ENCODE measurements at regions not wholly inside any gene's neighbourhood (a gene's known extent, or its start where the extent isn't known, plus 50 kb on each side); places are given as distances from the start of the nearest gene placed in this dataset.

GRCh38 chr9:90249094-90249493 is 393.5 kb downstream of the DIRAS2 start:
- Histone ChIP-seq H3K9ac (ENCODE audit: low read length) (no peak overlapping the region), H3K27me3 (replicated peaks; ENCODE audit: control insufficient read depth, insufficient read depth, low read length) (no peaks in the 10 kb centered on the region), H3K4me3 (ENCODE audit: low read length) (no peak overlapping the region), H3K4me1 (ENCODE audit: control insufficient read depth, insufficient read depth, low read length) (peaks cover under 1% of the 10 kb centered on the region), H3K36me3 (ENCODE audit: control insufficient read depth, insufficient read depth, low read length, severe bottlenecking) (no peaks in the 10 kb centered on the region), H3K9me3 (ENCODE audit: control insufficient read depth, low read length) (peaks cover 2% of the 10 kb centered on the region)
- no peak for DNase-seq (ENCODE audit: low read depth)

DNA sequence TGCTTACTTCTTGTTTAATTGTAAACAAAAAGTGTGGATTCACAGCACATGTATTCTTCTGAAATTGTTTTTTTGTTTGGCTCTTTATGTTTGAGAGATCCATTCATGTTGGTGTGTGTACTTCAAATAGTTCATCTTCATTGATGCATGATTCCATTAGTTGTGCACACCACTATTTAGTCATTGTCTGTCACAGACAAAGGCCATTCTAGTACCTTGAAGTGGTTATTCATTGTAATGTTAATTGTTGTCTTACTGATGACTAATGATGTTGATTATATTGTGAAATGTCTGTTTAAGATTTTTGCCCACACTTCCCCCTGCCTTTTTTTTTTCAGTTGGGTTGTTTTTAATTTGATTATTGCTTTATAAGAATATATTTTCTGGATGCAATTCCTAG is 391.3 kb downstream of the DIRAS2 start:
- Histone ChIP-seq H3K4me3 (ENCODE audit: low read length) (no peak overlapping the region), H3K27me3 (replicated peaks; ENCODE audit: control insufficient read depth, insufficient read depth, low read length) (no peaks in the 10 kb centered on the region), H3K9ac (ENCODE audit: low read length) (no peak overlapping the region), H3K4me1 (ENCODE audit: control insufficient read depth, insufficient read depth, low read length) (peaks cover 5% of the 10 kb centered on the region), H3K9me3 (ENCODE audit: control insufficient read depth, low read length) (peaks cover 2% of the 10 kb centered on the region), H3K36me3 (ENCODE audit: control insufficient read depth, insufficient read depth, low read length, severe bottlenecking) (no peaks in the 10 kb centered on the region)
- DNase-seq (ENCODE audit: low read depth), result no peak

GRCh38 chr9:90256345-90256744 is 386.3 kb downstream of the DIRAS2 start:
- H3K27me3 ChIP-seq (replicated peaks; ENCODE audit: control insufficient read depth, insufficient read depth, low read length), result no peaks in the 10 kb centered on the region
- no peak overlapping the region for H3K9ac ChIP-seq (ENCODE audit: low read length)
- peaks cover 5% of the 10 kb centered on the region for H3K4me1 ChIP-seq (ENCODE audit: control insufficient read depth, insufficient read depth, low read length)
- no peaks in the 10 kb centered on the region for H3K36me3 ChIP-seq (ENCODE audit: control insufficient read depth, insufficient read depth, low read length, severe bottlenecking)
- H3K4me3 ChIP-seq (ENCODE audit: low read length), result no peak overlapping the region
- no peak for DNase-seq (ENCODE audit: low read depth)
- H3K9me3 ChIP-seq (ENCODE audit: control insufficient read depth, low read length), result peaks cover 11% of the 10 kb centered on the region

DNA sequence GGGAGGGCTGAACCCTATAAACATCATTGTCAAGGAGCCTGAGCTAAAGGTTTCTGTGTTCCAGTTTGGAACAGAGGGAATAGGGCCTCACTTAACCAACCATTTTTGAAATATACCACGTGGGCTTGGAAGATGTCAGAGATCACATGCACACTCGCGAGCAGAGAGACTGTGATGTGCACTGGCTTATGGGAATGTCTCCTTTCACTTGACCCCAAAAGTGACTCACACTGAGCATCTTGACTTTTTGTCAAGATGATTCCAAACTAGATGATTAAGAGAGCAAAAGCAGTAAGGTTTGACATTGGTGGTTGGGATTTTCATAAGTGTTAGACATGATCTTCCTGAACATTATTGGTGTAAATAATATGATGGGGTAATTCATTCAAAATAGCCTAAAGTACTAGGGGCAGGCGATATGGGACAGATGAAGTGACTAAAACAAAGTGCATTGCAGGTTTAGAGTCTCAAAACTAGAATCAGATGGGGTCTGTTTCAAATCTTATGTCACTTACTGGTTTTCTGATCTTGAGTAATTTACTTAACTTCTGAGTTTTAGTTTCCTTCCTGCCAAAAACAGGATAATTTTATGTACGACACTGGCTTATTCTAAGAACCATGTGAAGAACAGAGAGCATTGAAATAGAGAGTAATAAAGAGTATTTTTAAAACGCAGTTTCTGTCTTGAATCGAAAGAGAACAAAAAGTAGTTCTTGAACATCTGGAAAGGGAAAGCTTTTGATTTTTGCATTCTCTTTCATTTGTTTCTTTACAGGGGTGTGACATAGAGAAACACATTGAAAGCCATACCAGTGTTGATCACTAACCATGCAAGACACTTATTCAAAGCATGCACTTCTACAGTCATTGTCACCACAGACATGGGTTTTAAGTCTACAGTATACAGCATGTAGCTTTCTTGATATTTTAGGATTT is 383.0 kb downstream of the DIRAS2 start:
- Histone ChIP-seq H3K9ac (ENCODE audit: low read length) (no peak overlapping the region), H3K36me3 (ENCODE audit: control insufficient read depth, insufficient read depth, low read length, severe bottlenecking) (no peaks in the 10 kb centered on the region), H3K4me1 (ENCODE audit: control insufficient read depth, insufficient read depth, low read length) (no peaks in the 10 kb centered on the region), H3K27me3 (replicated peaks; ENCODE audit: control insufficient read depth, insufficient read depth, low read length) (no peaks in the 10 kb centered on the region), H3K4me3 (ENCODE audit: low read length) (no peak overlapping the region), H3K9me3 (ENCODE audit: control insufficient read depth, low read length) (peaks cover 20% of the 10 kb centered on the region)
- DNase-seq (ENCODE audit: low read depth), result no peak

DNA sequence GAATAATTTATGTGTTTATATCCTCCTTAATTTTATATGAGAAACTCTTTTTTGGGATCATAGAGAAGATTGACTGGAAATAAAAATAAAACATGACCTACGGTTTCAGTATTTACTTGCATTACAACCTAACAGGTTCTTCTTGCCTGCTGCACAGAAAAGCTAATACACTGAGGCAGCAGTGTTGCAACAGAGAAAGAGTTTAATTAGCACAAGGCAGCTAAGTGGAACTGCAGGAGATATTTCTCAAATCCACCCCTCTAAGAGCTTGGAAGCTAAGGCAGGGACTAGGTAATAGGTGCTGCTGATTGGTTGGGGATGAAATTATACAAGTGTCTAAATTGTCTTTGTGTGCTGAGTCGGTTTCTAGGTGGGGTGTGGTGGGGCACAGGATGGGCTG is 380.9 kb downstream of the DIRAS2 start:
- Histone ChIP-seq H3K27me3 (replicated peaks; ENCODE audit: control insufficient read depth, insufficient read depth, low read length) (peaks cover 3% of the 10 kb centered on the region), H3K4me1 (ENCODE audit: control insufficient read depth, insufficient read depth, low read length) (no peaks in the 10 kb centered on the region), H3K9me3 (ENCODE audit: control insufficient read depth, low read length) (peaks cover 20% of the 10 kb centered on the region), H3K4me3 (ENCODE audit: low read length) (no peak overlapping the region), H3K9ac (ENCODE audit: low read length) (no peak overlapping the region), H3K36me3 (ENCODE audit: control insufficient read depth, insufficient read depth, low read length, severe bottlenecking) (no peaks in the 10 kb centered on the region)
- no peak for DNase-seq (ENCODE audit: low read depth)

DNA sequence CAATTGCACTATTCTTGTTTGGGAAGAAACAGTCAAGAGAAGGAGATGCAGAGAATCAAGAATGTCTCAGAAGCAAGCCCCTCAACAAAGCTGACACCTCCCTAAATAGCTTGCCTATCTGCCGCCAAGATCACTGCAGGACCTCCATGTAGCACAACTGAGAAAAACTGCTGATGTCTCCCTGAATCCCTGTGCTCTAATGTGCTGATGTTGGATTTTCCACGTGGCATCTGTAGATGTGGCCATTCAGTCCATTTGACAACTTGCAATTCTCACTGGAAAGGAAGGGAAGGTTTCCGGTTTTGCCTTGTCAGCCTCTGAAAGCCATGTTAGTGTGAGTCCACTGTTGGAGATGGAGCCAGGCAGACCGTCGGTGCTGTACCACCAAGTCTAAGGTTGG is 374.0 kb downstream of the DIRAS2 start:
- no peak for DNase-seq (ENCODE audit: low read depth)
- peaks cover 13% of the 10 kb centered on the region for H3K27me3 ChIP-seq (replicated peaks; ENCODE audit: control insufficient read depth, insufficient read depth, low read length)
- no peaks in the 10 kb centered on the region for H3K4me1 ChIP-seq (ENCODE audit: control insufficient read depth, insufficient read depth, low read length)
- no peak overlapping the region for H3K9ac ChIP-seq (ENCODE audit: low read length)
- no peak overlapping the region for H3K4me3 ChIP-seq (ENCODE audit: low read length)
- no peaks in the 10 kb centered on the region for H3K36me3 ChIP-seq (ENCODE audit: control insufficient read depth, insufficient read depth, low read length, severe bottlenecking)
- peaks cover 2% of the 10 kb centered on the region for H3K9me3 ChIP-seq (ENCODE audit: control insufficient read depth, low read length)

GRCh38 chr9:90271707-90272106 is 370.9 kb downstream of the DIRAS2 start:
- peaks cover 10% of the 10 kb centered on the region for H3K27me3 ChIP-seq (replicated peaks; ENCODE audit: control insufficient read depth, insufficient read depth, low read length)
- no peak for DNase-seq (ENCODE audit: low read depth)
- H3K4me1 ChIP-seq (ENCODE audit: control insufficient read depth, insufficient read depth, low read length), result no peaks in the 10 kb centered on the region
- H3K9ac ChIP-seq (ENCODE audit: low read length), result no peak overlapping the region
- H3K36me3 ChIP-seq (ENCODE audit: control insufficient read depth, insufficient read depth, low read length, severe bottlenecking), result no peaks in the 10 kb centered on the region
- peaks cover 2% of the 10 kb centered on the region for H3K9me3 ChIP-seq (ENCODE audit: control insufficient read depth, low read length)
- no peak overlapping the region for H3K4me3 ChIP-seq (ENCODE audit: low read length)

- Histone ChIP-seq H3K9ac (ENCODE audit: low read length) (no peak overlapping the region), H3K4me3 (ENCODE audit: low read length) (no peak overlapping the region), H3K27me3 (replicated peaks; ENCODE audit: control insufficient read depth, insufficient read depth, low read length) (peaks cover 4% of the 10 kb centered on the region), H3K36me3 (ENCODE audit: control insufficient read depth, insufficient read depth, low read length, severe bottlenecking) (no peaks in the 10 kb centered on the region), H3K9me3 (ENCODE audit: control insufficient read depth, low read length) (peaks cover 2% of the 10 kb centered on the region), H3K4me1 (ENCODE audit: control insufficient read depth, insufficient read depth, low read length) (no peaks in the 10 kb centered on the region)
- DNase-seq (ENCODE audit: low read depth), result no peak
Measured at GRCh38 chr9:90274725-90275124, 367.9 kb downstream of the DIRAS2 start.

- H3K4me3 ChIP-seq (ENCODE audit: low read length), result no peak overlapping the region
- no peak for DNase-seq (ENCODE audit: low read depth)
- H3K4me1 ChIP-seq (ENCODE audit: control insufficient read depth, insufficient read depth, low read length), result peaks cover 5% of the 10 kb centered on the region
- no peak overlapping the region for H3K9ac ChIP-seq (ENCODE audit: low read length)
- no peaks in the 10 kb centered on the region for H3K27me3 ChIP-seq (replicated peaks; ENCODE audit: control insufficient read depth, insufficient read depth, low read length)
- no peaks in the 10 kb centered on the region for H3K36me3 ChIP-seq (ENCODE audit: control insufficient read depth, insufficient read depth, low read length, severe bottlenecking)
- H3K9me3 ChIP-seq (ENCODE audit: control insufficient read depth, low read length), result no peaks in the 10 kb centered on the region
Measured at GRCh38 chr9:90285946-90286345, 356.7 kb downstream of the DIRAS2 start.

DNA sequence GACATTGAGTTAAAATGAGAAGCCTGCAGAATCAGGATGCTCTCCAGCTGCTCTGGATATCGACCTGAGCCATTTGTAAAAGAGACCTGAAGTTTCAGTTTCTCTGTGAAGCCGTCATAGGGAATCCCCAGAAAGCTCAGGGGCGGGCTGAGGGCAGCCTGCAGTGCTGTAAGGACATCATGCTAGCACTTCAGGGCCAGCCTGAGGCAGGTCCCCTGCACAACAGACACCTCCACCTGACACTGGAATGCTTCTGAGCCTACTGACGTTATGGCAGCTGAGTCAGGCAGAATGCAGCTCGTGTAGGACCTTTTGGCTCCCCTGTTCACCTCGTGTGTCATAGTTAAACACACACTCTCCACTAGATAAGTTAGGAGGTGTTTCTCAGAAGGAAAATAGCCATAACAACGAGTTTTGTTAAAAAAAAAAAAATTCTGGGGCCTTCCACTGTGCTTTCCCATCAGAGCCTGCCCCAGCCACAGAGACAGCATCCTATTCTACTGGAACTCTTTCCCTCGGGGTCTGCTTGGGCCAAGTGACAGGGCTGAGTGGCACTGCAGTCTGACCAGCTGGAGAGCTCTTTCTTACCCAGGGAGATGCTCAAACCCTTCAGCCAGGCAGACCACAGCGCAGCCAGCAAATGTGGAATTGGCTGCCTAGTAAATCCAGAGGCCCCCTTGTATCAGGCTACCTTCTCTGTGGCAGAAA is 354.9 kb downstream of the DIRAS2 start:
- no peak for DNase-seq (ENCODE audit: low read depth)
- Histone ChIP-seq H3K36me3 (ENCODE audit: control insufficient read depth, insufficient read depth, low read length, severe bottlenecking) (no peaks in the 10 kb centered on the region), H3K9me3 (ENCODE audit: control insufficient read depth, low read length) (no peaks in the 10 kb centered on the region), H3K9ac (ENCODE audit: low read length) (no peak overlapping the region), H3K27me3 (replicated peaks; ENCODE audit: control insufficient read depth, insufficient read depth, low read length) (no peaks in the 10 kb centered on the region), H3K4me3 (ENCODE audit: low read length) (no peak overlapping the region), H3K4me1 (ENCODE audit: control insufficient read depth, insufficient read depth, low read length) (peaks cover 12% of the 10 kb centered on the region)

DNA sequence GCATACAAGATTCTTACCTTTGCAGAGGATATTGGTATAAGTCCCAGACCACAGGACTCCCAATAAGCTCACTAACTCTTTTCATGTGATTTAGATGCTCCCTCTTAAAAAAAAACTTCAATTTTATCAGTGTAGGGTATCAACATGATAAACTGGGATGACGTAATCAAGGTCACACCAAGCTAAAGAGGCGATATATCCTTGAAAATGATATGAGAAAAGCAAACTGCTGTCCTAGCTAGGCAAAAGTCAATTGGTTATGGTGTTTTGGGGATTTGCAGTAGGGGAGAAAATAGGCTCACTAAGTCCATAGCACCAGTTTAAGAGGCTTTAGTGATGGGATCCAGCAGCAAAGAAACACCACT is 354.4 kb downstream of the DIRAS2 start:
- DNase-seq (ENCODE audit: low read depth), result no peak
- no peaks in the 10 kb centered on the region for H3K9me3 ChIP-seq (ENCODE audit: control insufficient read depth, low read length)
- no peak overlapping the region for H3K4me3 ChIP-seq (ENCODE audit: low read length)
- H3K27me3 ChIP-seq (replicated peaks; ENCODE audit: control insufficient read depth, insufficient read depth, low read length), result no peaks in the 10 kb centered on the region
- no peaks in the 10 kb centered on the region for H3K36me3 ChIP-seq (ENCODE audit: control insufficient read depth, insufficient read depth, low read length, severe bottlenecking)
- no peak overlapping the region for H3K9ac ChIP-seq (ENCODE audit: low read length)
- H3K4me1 ChIP-seq (ENCODE audit: control insufficient read depth, insufficient read depth, low read length), result peaks cover 12% of the 10 kb centered on the region
